Liver (tissue), 8 donors: ENCODE measurements at regions not wholly inside any gene's neighbourhood (a gene's known extent, or its start where the extent isn't known, plus 50 kb on each side); places are given as distances from the start of the nearest gene placed in this dataset.

Experiments
- DNase-seq: peaks from one replicate; pipeline ENCODE4 v3.0.0-alpha.2; 2017; ENCODE audit warnings: low spot score
- H3K27ac ChIP-seq, 2 donors: one replicate each; pipeline ENCODE4 v1.7.0; 2013; ENCODE audit warnings: inconsistent platforms in 2 of 2, low read length in 2 of 2, control low read depth in 1 of 2, low read depth in 1 of 2, mild to moderate bottlenecking in 1 of 2
- H3K27me3 ChIP-seq, 4 donors: one replicate each; pipeline versions ENCODE4 v1.6.1 to v1.7.0; 2013; ENCODE audit warnings: low read length in 3 of 4, inconsistent platforms in 1 of 4, mild to moderate bottlenecking in 1 of 4, moderate library complexity in 1 of 4; ENCODE audit not compliant: control insufficient read depth in 4 of 4, insufficient read depth in 4 of 4
- H3K36me3 ChIP-seq, 4 donors: one replicate each; pipeline versions ENCODE4 v1.6.1 to v1.7.0; 2013; ENCODE audit warnings: low read length in 3 of 4, mild to moderate bottlenecking in 3 of 4, low read depth in 1 of 4, moderate library complexity in 1 of 4; ENCODE audit not compliant: control insufficient read depth in 4 of 4, insufficient read depth in 3 of 4
- H3K4me1 ChIP-seq, 4 donors: one replicate each; pipeline versions ENCODE4 v1.6.1 to v1.7.0; 2013; ENCODE audit warnings: low read length in 3 of 4, mild to moderate bottlenecking in 3 of 4, moderate library complexity in 1 of 4; ENCODE audit not compliant: control insufficient read depth in 4 of 4, insufficient read depth in 4 of 4
- H3K4me3 ChIP-seq, 3 donors: one replicate each; pipeline versions ENCODE4 v1.6.1 to v1.7.0; 2013; ENCODE audit warnings: low read length in 3 of 3, control low read depth in 1 of 3, low read depth in 1 of 3, mild to moderate bottlenecking in 1 of 3
- H3K9ac ChIP-seq, 2 donors: one replicate each; pipeline ENCODE4 v1.7.0; 2013; ENCODE audit warnings: low read length in 2 of 2, mild to moderate bottlenecking in 2 of 2, moderate library complexity in 2 of 2, control low read depth in 1 of 2, low read depth in 1 of 2
- H3K9me3 ChIP-seq, 4 donors: one replicate each; pipeline versions ENCODE4 v1.6.1 to v1.7.0; 2013; ENCODE audit warnings: low read length in 3 of 4; ENCODE audit not compliant: control insufficient read depth in 4 of 4
- CTCF ChIP-seq: fragments of 150-350 bp; IDR thresholded peaks from 2 replicates; pipeline ENCODE4 v1.5.1; 2017; ENCODE audit warnings: improper control_type of control experiment, low read depth, low read length; ENCODE audit not compliant: missing input control
- FOXA1 ChIP-seq: IDR thresholded peaks from 2 replicates; pipeline ENCODE4 v1.6.1; 2016; ENCODE audit warnings: antibody characterized with exemption
- FOXA2 ChIP-seq: IDR thresholded peaks from 2 replicates; pipeline ENCODE4 v1.6.1; 2016; ENCODE audit warnings: antibody characterized with exemption
- GABPA ChIP-seq, 2 donors: IDR thresholded peaks in 1 of 2; conservative IDR thresholded peaks in 1 of 2; 2 replicates each; pipeline ENCODE4 v1.6.1; 2016; ENCODE audit warnings: antibody characterized with exemption in 2 of 2, mild to moderate bottlenecking in 1 of 2, moderate library complexity in 1 of 2
- HNF4A ChIP-seq, 2 donors: conservative IDR thresholded peaks; 2 replicates each; pipeline ENCODE4 v1.6.1; 2016; ENCODE audit warnings: antibody characterized with exemption in 2 of 2, mild to moderate bottlenecking in 2 of 2
- HNF4G ChIP-seq: IDR thresholded peaks from 2 replicates; pipeline ENCODE4 v1.6.1; 2016; ENCODE audit warnings: antibody characterized with exemption
- JUND ChIP-seq, 2 donors: IDR thresholded peaks; 2 replicates each; pipeline ENCODE4 v1.6.1; 2016; ENCODE audit warnings: antibody characterized with exemption in 2 of 2
- NR2F2 ChIP-seq: IDR thresholded peaks from 2 replicates; pipeline ENCODE4 v1.6.1; 2016; ENCODE audit warnings: antibody characterized with exemption
- RAD21 ChIP-seq, 2 donors: IDR thresholded peaks; 2 replicates each; pipeline ENCODE4 v1.6.1; 2016; ENCODE audit warnings: antibody characterized with exemption in 2 of 2, mild to moderate bottlenecking in 2 of 2
- RXRA ChIP-seq, 2 donors: IDR thresholded peaks; 2 replicates each; pipeline ENCODE4 v1.6.1; 2017 to 2018; ENCODE audit warnings: antibody characterized with exemption in 2 of 2, mild to moderate bottlenecking in 1 of 2
- SP1 ChIP-seq: IDR thresholded peaks from 2 replicates; pipeline ENCODE4 v1.6.1; 2018; ENCODE audit warnings: antibody characterized with exemption, mild to moderate bottlenecking
- TAF1 ChIP-seq: conservative IDR thresholded peaks from 2 replicates; pipeline ENCODE4 v1.6.1; 2016; ENCODE audit warnings: antibody characterized with exemption, mild to moderate bottlenecking
- ZBTB33 ChIP-seq: IDR thresholded peaks from 2 replicates; pipeline ENCODE4 v1.6.1; 2016; ENCODE audit warnings: antibody characterized with exemption
- WGBS: extraction: QIAGEN DNeasy Blood & Tissue Kit; methylation state at CpG from one replicate; pipeline ENCODE4 v1.1.7; 2013; 5-methylcytosine and 5-hydroxymethylcytosine counted together
- donor health status: healthy.
- donor health status: healthy.
- donor health status: healthy.
- donor health status: healthy.
- donor health status: healthy.

GRCh38 chr4:4637710-4638109 is 95.9 kb upstream of the STX18 start:
- Histone ChIP-seq H3K27me3 (no peaks in the 10 kb centered on the region), H3K27ac (no peak overlapping the region), H3K4me1 (no peaks in the 10 kb centered on the region), H3K9ac (no peak overlapping the region), H3K9me3 (no peaks in the 10 kb centered on the region), H3K36me3 (no peaks in the 10 kb centered on the region), H3K4me3 (no peak overlapping the region)
- no peak for DNase-seq
- TF ChIP-seq SP1, result no peak
- TF ChIP-seq CTCF, result no peak
- no peak for TF ChIP-seq HNF4G
- no peak for TF ChIP-seq FOXA1
- no peak for TF ChIP-seq FOXA2
- no peak for TF ChIP-seq HNF4A (conservative IDR thresholded peaks at IDR 0.05)
- no peak for TF ChIP-seq JUND (IDR thresholded peaks at IDR 0.05)
- 83% methylated on average over 5 of the region's 5 CpGs for WGBS

GRCh38 chr4:4633431-4633830 is 91.6 kb upstream of the STX18 start:
- Histone ChIP-seq H3K27ac (no peak overlapping the region), H3K4me1 (no peaks in the 10 kb centered on the region), H3K27me3 (no peaks in the 10 kb centered on the region), H3K9me3 (no peaks in the 10 kb centered on the region), H3K9ac (no peak overlapping the region), H3K36me3 (no peaks in the 10 kb centered on the region), H3K4me3 (no peak overlapping the region)
- DNase-seq, result no peak
- 94% methylated on average over 3 of the region's 3 CpGs for WGBS
- TF ChIP-seq NR2F2, result no peak
- TF ChIP-seq RAD21 (IDR thresholded peaks at IDR 0.05), result no peak
- no peak for TF ChIP-seq GABPA (IDR thresholded peaks at IDR 0.05 in 1 of 2, conservative IDR thresholded peaks at IDR 0.05 in 1 of 2)
- TF ChIP-seq ZBTB33, result no peak
- no peak for TF ChIP-seq RXRA (IDR thresholded peaks at IDR 0.05)

GRCh38 chr4:4631150-4631549 is 89.3 kb upstream of the STX18 start:
- no peak overlapping the region for H3K27ac ChIP-seq

More at GRCh38 chr4:4631150-4631549, 89.3 kb upstream of the STX18 start:
- no peaks in the 10 kb centered on the region for H3K36me3 ChIP-seq
- H3K9me3 ChIP-seq, result no peaks in the 10 kb centered on the region
- DNase-seq, result no peak
- no peaks in the 10 kb centered on the region for H3K27me3 ChIP-seq
- no peak for TF ChIP-seq RXRA (IDR thresholded peaks at IDR 0.05)
- no peak for TF ChIP-seq JUND (IDR thresholded peaks at IDR 0.05)
- TF ChIP-seq TAF1, result no peak
- no peak for TF ChIP-seq GABPA (IDR thresholded peaks at IDR 0.05 in 1 of 2, conservative IDR thresholded peaks at IDR 0.05 in 1 of 2)
- no peak overlapping the region for H3K4me3 ChIP-seq
- no peaks in the 10 kb centered on the region for H3K4me1 ChIP-seq
- no peak overlapping the region for H3K9ac ChIP-seq
